Stimulated activated effector memory CD8-positive, alpha-beta T cell treated with anti-CD3 and anti-CD28 coated beads, Interleukin-12 subunit alpha, Interleukin-12 subunit beta, amount 100 ng/mL, for 72 hours (primary cell): ENCODE measurements at regions not wholly inside any gene's neighbourhood (a gene's known extent, or its start where the extent isn't known, plus 50 kb on each side); places are given as distances from the start of the nearest gene placed in this dataset.

Experiments
- ATAC-seq: fragments of 150-1000 bp; cut with Tn5 transposase; 2 replicates; pipeline ENCODE4 v1.10.0; 2021
- DNase-seq, 2 donors: peaks; one replicate each; pipeline ENCODE4 v3.0.0; 2021 to 2022; ENCODE audit warnings: low spot score in 2 of 2
- H3K27ac Mint-ChIP-seq: one replicate; pipeline ENCODE4 v1.8.0; 2022; ENCODE audit warnings: mild to moderate bottlenecking, mixed read lengths
- H3K36me3 Mint-ChIP-seq: one replicate; pipeline ENCODE4 v1.8.0; 2022; ENCODE audit warnings: mild to moderate bottlenecking, mixed read lengths
- H3K4me1 Mint-ChIP-seq: one replicate; pipeline ENCODE4 v1.8.0; 2022; ENCODE audit warnings: mixed read lengths
- H3K4me3 Mint-ChIP-seq: one replicate; pipeline ENCODE4 v1.8.0; 2022; ENCODE audit warnings: mild to moderate bottlenecking, mixed read lengths
- H3K9me3 Mint-ChIP-seq: one replicate; pipeline ENCODE4 v1.8.0; 2022; ENCODE audit warnings: mixed read lengths

DNA sequence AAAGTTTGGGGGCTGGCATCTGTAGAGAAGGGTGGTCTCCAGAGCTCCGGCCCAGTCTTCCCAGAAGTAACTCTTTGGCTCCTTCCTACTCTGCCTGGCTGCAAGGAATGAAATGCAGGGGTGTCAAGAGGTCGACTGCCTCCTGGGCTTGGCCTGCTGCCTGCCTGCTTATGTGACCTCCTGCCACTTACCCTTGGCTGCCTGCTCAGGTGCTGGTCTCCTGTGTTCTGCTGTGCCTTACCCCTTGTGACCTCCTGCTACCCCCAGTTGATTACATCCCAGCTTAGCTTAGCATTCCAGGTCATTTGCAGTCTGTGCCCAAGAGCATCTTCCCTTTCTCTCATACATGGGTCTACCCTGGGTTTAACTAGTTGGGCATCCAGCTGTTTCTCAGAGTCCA lies 180.2 kb downstream of the PTPN20 start:
- ATAC-seq, result no peak
- DNase-seq, result no peak
- no peaks in the 10 kb centered on the region for H3K4me1 Mint-ChIP-seq
- no peaks in the 10 kb centered on the region for H3K36me3 Mint-ChIP-seq
- H3K27ac Mint-ChIP-seq, result no peak overlapping the region
- H3K9me3 Mint-ChIP-seq, result peaks cover 2% of the 10 kb centered on the region
- no peak overlapping the region for H3K4me3 Mint-ChIP-seq

DNA sequence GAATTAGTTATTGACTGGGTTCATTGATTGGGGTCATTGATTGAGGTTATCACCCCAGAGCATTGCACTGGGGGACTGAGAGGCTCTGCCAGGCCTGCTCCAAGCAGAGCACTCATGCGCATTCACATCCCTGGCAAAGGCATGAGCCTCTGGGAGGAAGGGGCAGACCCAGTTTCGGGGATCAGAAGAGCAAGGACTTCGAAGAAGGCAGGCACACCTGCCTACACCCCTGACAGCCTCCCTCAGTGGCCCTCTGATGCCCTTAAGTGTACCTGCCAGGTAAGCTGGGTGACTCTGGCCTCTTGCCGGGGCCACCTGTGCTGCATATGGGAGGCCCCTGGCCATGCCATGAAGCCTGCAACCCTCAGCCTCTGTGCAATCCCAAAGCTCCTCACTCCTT lies 181.1 kb downstream of the PTPN20 start:
- DNase-seq (no peak), ATAC-seq (no peak)
- Mint-ChIP-seq H3K4me1 (no peaks in the 10 kb centered on the region), H3K4me3 (no peak overlapping the region), H3K27ac (no peak overlapping the region), H3K9me3 (peaks cover 2% of the 10 kb centered on the region), H3K36me3 (no peaks in the 10 kb centered on the region)

DNA sequence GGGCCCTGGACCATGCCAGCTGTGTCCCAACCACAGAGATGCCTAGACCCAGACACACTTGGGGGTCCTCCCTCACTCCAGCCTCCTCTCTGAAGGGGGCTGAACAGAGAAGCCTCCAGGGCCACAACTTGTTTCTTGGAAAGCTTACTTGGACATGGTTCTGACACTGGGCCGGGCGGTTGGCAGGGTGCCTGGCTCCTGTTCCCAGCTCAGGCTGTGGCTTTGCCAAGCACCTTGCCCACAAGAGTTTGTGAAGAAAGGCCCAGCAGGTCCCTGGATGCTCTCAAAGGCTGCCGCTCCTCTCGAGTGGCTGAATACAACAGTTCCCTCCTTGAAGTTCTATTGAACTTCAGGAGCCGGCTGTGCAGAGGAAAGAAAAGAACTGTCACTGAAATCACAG lies 181.6 kb downstream of the PTPN20 start:
- Mint-ChIP-seq H3K36me3 (no peaks in the 10 kb centered on the region), H3K27ac (no peak overlapping the region), H3K4me1 (no peaks in the 10 kb centered on the region), H3K9me3 (peaks cover 2% of the 10 kb centered on the region), H3K4me3 (no peak overlapping the region)
- DNase-seq (no peak), ATAC-seq (peak; percentile 11)

DNA sequence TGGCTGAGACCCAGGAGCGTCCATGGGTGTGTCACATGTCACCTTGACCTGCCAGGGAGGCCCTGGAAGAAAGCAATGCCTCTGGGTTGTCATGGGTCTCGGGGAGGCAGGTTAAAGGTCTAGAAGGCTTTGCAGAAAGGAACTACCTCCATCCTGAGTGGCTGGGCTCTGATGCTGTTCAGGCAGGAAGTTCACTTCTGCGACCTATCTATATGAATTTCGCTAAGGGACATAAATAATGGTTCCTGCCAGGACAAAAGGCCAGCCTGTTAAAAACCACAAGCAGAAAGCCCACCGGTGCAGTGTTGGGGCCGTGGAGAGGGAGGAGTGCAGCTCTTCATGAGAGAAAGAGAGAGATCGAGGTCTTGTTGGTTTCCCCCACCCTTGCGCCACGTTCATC lies 182.9 kb downstream of the PTPN20 start:
- no peak for ATAC-seq
- peaks cover 2% of the 10 kb centered on the region for H3K9me3 Mint-ChIP-seq
- no peak overlapping the region for H3K4me3 Mint-ChIP-seq
- H3K36me3 Mint-ChIP-seq, result no peaks in the 10 kb centered on the region
- DNase-seq, result no peak
- no peak overlapping the region for H3K27ac Mint-ChIP-seq
- no peaks in the 10 kb centered on the region for H3K4me1 Mint-ChIP-seq

DNA sequence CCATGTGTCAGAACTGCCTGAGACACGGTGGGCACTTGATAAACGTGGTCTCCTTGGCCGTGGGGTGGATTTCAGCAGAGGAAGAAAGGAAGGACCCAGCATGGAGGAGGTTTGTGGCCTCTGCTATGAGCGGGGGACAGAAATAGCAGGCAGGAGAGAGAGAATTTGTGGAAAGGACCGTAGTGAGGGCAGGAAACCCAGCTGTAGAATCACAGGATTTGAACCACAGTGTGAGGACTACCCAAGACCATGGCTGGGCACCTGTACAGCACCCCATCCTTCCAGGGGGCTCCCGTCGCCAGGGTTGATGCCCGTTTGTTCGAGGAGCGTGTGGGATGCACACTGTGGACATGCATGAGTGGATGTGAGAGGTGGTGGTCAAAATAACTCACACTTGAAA lies 183.4 kb downstream of the PTPN20 start:
- peaks cover 2% of the 10 kb centered on the region for H3K9me3 Mint-ChIP-seq
- DNase-seq (no peak), ATAC-seq (no peak)
- H3K4me1 Mint-ChIP-seq, result no peaks in the 10 kb centered on the region
- no peaks in the 10 kb centered on the region for H3K36me3 Mint-ChIP-seq
- H3K4me3 Mint-ChIP-seq, result no peak overlapping the region
- no peak overlapping the region for H3K27ac Mint-ChIP-seq

DNA sequence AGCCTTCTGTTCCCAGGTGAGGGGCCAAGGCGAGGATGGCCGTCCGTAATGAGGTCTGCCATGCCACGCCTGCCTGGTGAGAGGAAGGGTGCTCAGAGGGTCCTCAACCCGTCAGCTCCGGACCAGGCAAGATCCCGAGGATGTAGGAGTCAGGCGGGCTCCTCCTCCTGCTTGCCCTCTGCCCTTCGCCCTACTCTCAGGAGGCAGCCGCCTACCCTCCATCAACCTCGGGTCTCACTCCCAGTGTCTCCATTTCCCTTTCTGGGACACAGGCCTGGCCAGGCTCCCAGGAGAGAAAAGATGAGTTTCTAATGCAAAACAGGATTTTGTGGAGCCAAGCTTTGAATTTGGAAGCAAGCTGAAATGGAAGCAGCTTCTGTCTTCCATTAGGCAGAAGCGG lies 184.0 kb downstream of the PTPN20 start:
- Mint-ChIP-seq H3K9me3 (peaks cover 2% of the 10 kb centered on the region), H3K4me3 (no peak overlapping the region), H3K36me3 (no peaks in the 10 kb centered on the region), H3K4me1 (no peaks in the 10 kb centered on the region), H3K27ac (no peak overlapping the region)
- DNase-seq, result no peak
- ATAC-seq, result no peak

DNA sequence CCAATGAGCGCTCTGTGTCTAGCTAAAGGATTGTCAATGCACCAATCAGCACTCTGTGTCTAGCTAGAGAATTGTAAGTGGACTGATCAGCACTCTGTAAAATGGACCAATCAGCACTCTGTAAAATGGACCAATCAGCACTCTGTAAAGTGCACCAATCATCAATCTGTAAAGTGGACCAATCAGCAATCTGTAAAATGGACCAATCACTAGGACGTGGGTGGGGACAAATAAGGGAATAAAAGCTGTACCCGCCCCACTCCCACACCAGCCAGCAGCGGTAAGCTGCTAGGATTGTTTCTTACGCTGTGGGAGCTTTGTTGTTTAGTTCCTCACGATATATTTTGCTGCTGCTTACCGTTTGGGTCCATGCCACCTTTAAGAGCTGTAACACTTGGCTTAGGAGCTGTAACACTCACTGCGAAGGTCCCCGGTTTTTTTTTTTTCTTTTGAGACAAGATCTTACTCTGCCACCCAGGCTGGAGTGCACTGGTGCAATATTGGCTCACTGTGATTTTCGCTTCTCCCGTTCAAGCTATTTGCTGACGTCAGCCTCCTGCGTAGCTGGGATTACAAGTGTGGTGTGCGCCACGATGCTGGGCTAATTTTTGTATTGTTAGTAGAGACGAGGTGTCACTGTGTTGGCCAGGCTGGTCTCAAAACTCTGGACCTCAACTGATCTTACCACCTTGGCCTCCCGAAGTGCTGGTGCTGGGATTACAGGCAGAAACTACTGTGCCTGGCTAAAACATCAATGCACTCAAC lies 184.8 kb downstream of the PTPN20 start:
- H3K9me3 Mint-ChIP-seq, result peaks cover 2% of the 10 kb centered on the region

DNA sequence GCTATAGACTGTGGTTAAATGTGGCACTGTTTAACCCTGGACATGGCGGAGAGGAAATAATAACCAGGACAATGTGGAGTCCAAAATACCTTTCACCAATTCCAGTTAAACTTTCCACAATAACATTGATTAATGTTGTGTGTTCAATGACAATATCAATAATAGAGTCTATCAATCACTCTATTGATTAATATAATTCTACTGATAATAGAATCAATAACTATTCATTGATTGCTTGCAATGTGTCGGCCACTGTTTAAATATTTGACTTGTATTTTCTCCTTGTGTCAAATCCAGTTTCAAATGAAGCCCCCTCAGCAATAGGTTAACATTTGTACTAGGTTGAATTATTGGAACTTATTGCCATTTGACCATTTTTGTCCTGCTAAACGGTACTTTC lies 187.0 kb downstream of the PTPN20 start:
- no peak overlapping the region for H3K27ac Mint-ChIP-seq
- ATAC-seq, result no peak
- H3K4me3 Mint-ChIP-seq, result no peak overlapping the region
- DNase-seq, result no peak
- no peaks in the 10 kb centered on the region for H3K36me3 Mint-ChIP-seq
- H3K4me1 Mint-ChIP-seq, result no peaks in the 10 kb centered on the region
- H3K9me3 Mint-ChIP-seq, result peaks cover 2% of the 10 kb centered on the region

More for the DNA sequence above, 184.8 kb downstream of the PTPN20 start:
- Mint-ChIP-seq H3K36me3 (no peaks in the 10 kb centered on the region), H3K4me3 (no peak overlapping the region), H3K27ac (no peak overlapping the region), H3K4me1 (no peaks in the 10 kb centered on the region)
- DNase-seq, result no peak
- ATAC-seq, result no peak

DNA sequence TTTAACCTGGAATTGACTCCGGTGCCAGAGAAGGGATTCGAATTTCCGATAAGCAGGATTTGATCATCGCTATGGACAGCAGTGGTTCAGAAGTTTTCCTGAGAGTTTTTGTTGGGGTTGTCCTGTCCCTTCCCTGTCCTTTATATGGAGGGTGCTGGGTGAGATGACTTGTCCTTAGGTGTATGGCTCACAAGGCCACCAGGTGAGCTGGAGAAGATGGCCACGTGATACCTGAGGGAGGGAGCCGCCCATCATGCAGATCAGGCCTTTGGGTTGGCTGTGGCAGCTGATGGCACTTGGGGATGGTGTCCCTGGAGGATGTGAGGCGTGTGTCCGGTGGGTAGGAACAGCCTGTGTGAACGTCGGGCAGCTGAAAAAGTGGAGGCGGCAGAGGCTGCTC lies 187.7 kb downstream of the PTPN20 start:
- ATAC-seq (no peak), DNase-seq (no peak)
- Mint-ChIP-seq H3K4me3 (no peak overlapping the region), H3K9me3 (peaks cover 2% of the 10 kb centered on the region), H3K4me1 (no peaks in the 10 kb centered on the region), H3K27ac (no peak overlapping the region), H3K36me3 (no peaks in the 10 kb centered on the region)

DNA sequence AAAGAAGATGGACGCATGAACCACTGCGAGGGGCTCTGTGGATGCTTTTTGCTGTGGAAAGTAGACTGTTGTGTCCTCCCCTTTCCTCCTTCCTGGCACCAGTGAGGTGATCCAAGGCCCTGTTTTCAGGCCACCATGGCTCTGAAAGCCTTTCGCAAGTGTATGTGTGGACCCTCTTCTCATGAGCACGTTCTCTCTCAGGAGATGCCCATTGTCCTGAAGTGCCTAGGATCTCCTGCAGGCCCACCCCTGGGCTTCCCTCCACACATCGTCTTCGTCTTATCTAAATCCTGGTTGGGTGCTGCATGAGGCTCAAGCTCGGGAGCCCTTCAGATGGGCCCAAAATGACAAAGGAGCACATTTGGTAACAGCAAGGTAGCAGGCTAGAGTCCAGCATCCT lies 188.2 kb downstream of the PTPN20 start:
- H3K27ac Mint-ChIP-seq, result no peak overlapping the region
- ATAC-seq (no peak), DNase-seq (no peak)
- no peaks in the 10 kb centered on the region for H3K4me1 Mint-ChIP-seq
- H3K9me3 Mint-ChIP-seq, result peaks cover 1% of the 10 kb centered on the region
- no peak overlapping the region for H3K4me3 Mint-ChIP-seq
- no peaks in the 10 kb centered on the region for H3K36me3 Mint-ChIP-seq

DNA sequence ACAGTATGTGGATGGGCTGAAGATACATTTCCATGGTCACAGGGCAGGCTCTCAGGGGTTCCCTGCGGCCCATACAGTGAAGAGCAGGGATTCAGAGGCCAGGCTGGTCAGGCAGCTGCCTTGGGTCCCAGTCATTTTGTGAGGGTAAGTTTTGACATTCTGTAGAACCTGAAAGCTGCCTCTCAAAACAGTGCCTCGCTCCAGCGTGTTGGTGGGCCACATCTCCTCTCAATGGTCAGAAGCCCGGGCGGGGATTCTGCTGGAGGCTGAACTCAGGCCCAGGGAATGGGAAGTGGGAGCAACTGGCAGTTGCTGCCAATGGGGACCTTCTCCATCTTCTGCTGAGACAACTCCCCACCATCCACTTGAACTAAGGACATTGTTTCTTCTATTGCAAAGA lies 190.0 kb downstream of the PTPN20 start:
- DNase-seq (no peak), ATAC-seq (no peak)
- H3K27ac Mint-ChIP-seq, result no peak overlapping the region
- no peak overlapping the region for H3K4me3 Mint-ChIP-seq
- H3K4me1 Mint-ChIP-seq, result no peaks in the 10 kb centered on the region
- H3K9me3 Mint-ChIP-seq, result no peaks in the 10 kb centered on the region
- H3K36me3 Mint-ChIP-seq, result no peaks in the 10 kb centered on the region

DNA sequence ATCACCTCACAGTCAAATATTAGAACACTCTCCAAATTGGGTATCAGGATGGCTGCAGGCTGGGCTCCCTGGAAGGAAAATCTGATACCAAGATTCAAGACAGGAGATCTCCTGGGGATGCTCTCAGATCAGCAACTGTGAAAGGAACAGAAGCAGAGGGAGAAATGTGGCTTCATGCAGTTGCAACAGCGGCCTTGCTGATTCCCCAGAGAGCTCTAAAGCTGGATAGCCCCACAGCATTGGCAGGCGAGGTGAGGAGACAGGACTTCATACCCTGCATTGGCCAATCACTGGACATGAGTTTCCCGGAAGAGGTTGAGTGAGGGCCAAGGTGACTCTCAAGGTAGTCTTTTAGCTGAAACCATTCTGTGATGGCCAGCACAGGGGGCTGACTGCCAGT lies 190.6 kb downstream of the PTPN20 start:
- H3K4me3 Mint-ChIP-seq, result no peak overlapping the region
- no peaks in the 10 kb centered on the region for H3K4me1 Mint-ChIP-seq
- no peak overlapping the region for H3K27ac Mint-ChIP-seq
- no peaks in the 10 kb centered on the region for H3K36me3 Mint-ChIP-seq
- ATAC-seq (no peak), DNase-seq (no peak)
- H3K9me3 Mint-ChIP-seq, result no peaks in the 10 kb centered on the region

DNA sequence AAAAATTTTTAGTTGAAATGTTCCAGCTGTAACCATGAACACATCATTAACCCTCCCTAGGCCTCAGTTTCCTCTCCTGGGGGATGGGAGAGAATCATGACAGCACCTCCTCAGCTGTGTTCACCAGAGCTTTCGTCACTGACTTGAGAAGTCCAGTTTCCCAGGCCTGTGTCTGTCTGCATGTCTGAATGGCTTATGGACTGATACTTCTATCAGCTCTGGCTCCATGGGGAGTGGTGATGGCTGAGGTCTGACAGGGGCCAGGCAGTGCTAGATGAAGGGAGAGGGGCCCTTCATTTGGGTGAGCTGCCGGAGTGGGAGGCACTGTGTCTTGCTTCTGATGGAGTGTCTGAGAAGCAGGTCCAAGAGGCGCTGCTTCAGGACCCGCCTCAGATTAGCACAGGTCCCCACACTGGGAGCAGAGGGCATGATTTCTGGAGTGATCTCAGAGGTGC lies 192.9 kb downstream of the PTPN20 start:
- Mint-ChIP-seq H3K4me1 (no peaks in the 10 kb centered on the region), H3K4me3 (no peak overlapping the region), H3K36me3 (no peaks in the 10 kb centered on the region), H3K27ac (no peak overlapping the region), H3K9me3 (no peaks in the 10 kb centered on the region)
- no peak for ATAC-seq
- no peak for DNase-seq

DNA sequence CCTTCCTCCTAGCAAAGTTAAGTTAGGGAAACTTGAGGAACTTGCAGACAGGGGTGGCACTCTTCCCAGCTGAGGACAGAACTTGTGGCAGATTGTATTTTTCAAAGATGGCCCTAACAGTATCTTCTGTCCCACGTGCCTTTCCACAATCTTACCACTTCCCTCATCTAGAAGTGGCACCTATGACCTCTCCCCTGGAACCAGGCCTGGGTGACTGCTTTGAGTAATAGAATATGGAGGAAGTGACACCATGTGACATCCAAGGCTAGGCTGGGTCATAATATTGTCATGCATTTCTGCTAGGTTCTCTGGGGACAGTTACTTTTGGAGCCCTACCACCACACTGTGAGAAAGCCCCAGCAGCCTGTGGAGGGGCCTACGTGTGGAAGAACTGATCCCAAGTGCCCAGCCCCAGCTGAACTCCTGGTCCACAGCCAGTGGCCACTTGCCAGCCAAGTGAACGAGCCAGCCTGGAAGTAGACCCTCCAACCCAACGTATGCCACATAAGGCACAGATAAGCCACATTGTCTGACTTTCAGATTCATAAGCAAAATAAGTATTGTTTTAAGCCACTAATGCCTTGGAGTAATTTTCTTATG lies 193.7 kb downstream of the PTPN20 start:
- ATAC-seq, result peak; percentile 8
- no peaks in the 10 kb centered on the region for H3K9me3 Mint-ChIP-seq

DNA sequence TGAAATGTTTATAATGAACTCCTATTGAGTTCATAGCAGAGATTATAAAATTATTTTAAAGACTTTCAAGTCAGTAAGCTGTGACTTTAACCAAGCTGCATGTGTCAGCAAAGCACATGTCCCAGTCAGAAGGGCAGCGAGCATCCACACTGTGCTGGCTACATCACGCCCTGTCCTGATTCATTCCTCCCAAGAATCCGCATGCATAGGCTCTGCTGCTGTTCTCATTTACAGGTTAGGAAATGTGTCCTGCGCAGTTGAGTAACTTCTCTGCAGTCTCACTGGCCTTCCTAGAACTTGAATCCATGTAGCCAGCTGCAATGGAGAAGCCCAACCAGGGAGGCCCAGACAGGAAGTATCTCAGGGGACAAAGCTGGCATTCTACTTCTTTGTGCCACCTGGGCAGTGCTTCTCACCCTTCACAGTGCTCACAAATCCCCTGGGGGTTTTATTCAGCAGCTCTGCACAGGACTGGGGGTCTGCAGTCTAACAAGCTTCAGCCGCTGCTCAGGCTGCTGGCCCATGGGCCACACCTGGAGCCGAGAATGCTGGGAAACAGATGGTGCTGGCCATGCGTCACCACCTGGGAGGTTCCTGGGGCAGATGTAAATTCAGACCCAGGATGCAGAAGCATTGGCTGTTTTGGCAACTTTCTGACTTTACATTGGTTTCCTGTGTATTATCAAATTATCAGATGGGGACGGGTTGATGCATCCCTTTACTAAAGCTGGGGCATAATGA lies 192.8 kb upstream of the GDF10 start:
- no peaks in the 10 kb centered on the region for H3K4me1 Mint-ChIP-seq
- no peak overlapping the region for H3K4me3 Mint-ChIP-seq
- H3K36me3 Mint-ChIP-seq, result no peaks in the 10 kb centered on the region
- no peak for ATAC-seq
- peak in 1 of 2 donors; percentile 23 for DNase-seq
- no peak overlapping the region for H3K27ac Mint-ChIP-seq
- no peaks in the 10 kb centered on the region for H3K9me3 Mint-ChIP-seq

More for the DNA sequence above, 193.7 kb downstream of the PTPN20 start:
- Mint-ChIP-seq H3K27ac (no peak overlapping the region), H3K4me1 (no peaks in the 10 kb centered on the region), H3K36me3 (no peaks in the 10 kb centered on the region), H3K4me3 (no peak overlapping the region)
- DNase-seq, result peak in 1 of 2 donors; percentile 29

DNA sequence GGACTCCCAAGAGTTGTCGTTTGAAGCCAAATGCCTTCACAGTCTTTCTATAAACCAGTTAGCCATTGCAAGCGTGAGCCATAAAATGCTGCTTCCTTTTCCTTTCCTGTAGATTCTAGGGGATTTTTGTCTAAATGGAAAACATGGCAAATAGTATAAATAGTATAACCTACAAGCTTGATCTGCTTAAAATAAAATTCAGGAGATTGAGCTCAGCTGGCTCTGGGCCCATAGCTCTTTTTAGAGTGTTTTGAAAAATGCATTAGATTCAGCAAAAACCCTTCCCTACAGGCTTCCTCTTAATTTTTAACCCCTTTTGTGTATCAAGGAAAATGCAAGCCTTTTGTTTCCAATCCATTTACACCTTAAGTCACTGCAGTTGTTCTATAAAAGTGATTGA lies 190.1 kb upstream of the GDF10 start:
- Mint-ChIP-seq H3K4me3 (no peak overlapping the region), H3K27ac (no peak overlapping the region), H3K36me3 (no peaks in the 10 kb centered on the region), H3K9me3 (no peaks in the 10 kb centered on the region), H3K4me1 (no peaks in the 10 kb centered on the region)
- no peak for ATAC-seq
- no peak for DNase-seq
